KMS-11 (cell line): ENCODE measurements at regions not wholly inside any gene's neighbourhood (a gene's known extent, or its start where the extent isn't known, plus 50 kb on each side); places are given as distances from the start of the nearest gene placed in this dataset.

Experiments used
- H2AFZ ChIP-seq: fragments of 200-600 bp; sonication (generic); 2 replicates; pipeline ENCODE4 v1.6.1; 2016; ENCODE audit warnings: antibody characterized with exemption, mixed run types, low read depth
- H3K27ac ChIP-seq: fragments of 200-600 bp; sonication (generic); 2 replicates; pipeline ENCODE4 v1.6.1; 2016; ENCODE audit warnings: mild to moderate bottlenecking, mixed run types
- H3K27me3 ChIP-seq: fragments of 200-600 bp; sonication (generic); 2 replicates; pipeline ENCODE4 v1.6.1; 2017; ENCODE audit warnings: mild to moderate bottlenecking, low read depth, mixed run types, moderate library complexity; ENCODE audit not compliant: insufficient read depth
- H3K36me3 ChIP-seq: fragments of 200-600 bp; sonication (generic); 2 replicates; pipeline ENCODE4 v1.6.1; 2017; ENCODE audit warnings: mild to moderate bottlenecking, mixed run types; ENCODE audit not compliant: insufficient read depth
- H3K4me1 ChIP-seq: fragments of 200-600 bp; sonication (generic); 2 replicates; pipeline ENCODE4 v1.6.1; 2016; ENCODE audit warnings: mild to moderate bottlenecking, low read depth, mixed run types; ENCODE audit not compliant: poor library complexity, severe bottlenecking
- H3K4me2 ChIP-seq: fragments of 200-600 bp; sonication (generic); 2 replicates; pipeline ENCODE4 v1.7.0; 2016; ENCODE audit warnings: mild to moderate bottlenecking, mixed run types
- H3K4me3 ChIP-seq: fragments of 200-600 bp; sonication (generic); IDR thresholded peaks from 2 replicates; pipeline ENCODE4 v1.6.1; 2017; ENCODE audit warnings: low read depth, low read length, mixed read lengths; ENCODE audit not compliant: insufficient read depth
- H3K79me2 ChIP-seq: fragments of 200-600 bp; sonication (generic); 2 replicates; pipeline ENCODE4 v1.6.1; 2016; ENCODE audit warnings: low read depth, mixed run types; ENCODE audit not compliant: insufficient read depth
- H3K9ac ChIP-seq: fragments of 200-600 bp; sonication (generic); 2 replicates; pipeline ENCODE4 v1.6.1; 2016; ENCODE audit warnings: mild to moderate bottlenecking, mixed run types
- H4K20me1 ChIP-seq: fragments of 200-600 bp; sonication (generic); 2 replicates; pipeline ENCODE4 v1.6.1; 2016; ENCODE audit warnings: mild to moderate bottlenecking, mixed run types; ENCODE audit not compliant: insufficient read depth
- CTCF ChIP-seq: fragments of 200-600 bp; sonication (generic); conservative IDR thresholded peaks from 2 replicates; pipeline ENCODE4 v1.6.1; 2017; ENCODE audit warnings: low read depth, mild to moderate bottlenecking, antibody characterized with exemption, low read length, moderate library complexity, mixed read lengths

- Histone ChIP-seq H2AFZ (no peak overlapping the region), H3K4me1 (no peaks in the 10 kb centered on the region), H3K4me2 (no peak overlapping the region), H3K9ac (no peak overlapping the region), H4K20me1 (no peaks in the 10 kb centered on the region), H3K36me3 (no peaks in the 10 kb centered on the region), H3K27me3 (no peaks in the 10 kb centered on the region), H3K79me2 (no peaks in the 10 kb centered on the region), H3K4me3 (no peak overlapping the region), H3K27ac (no peak overlapping the region)
- no peak for TF ChIP-seq CTCF
Observed at GRCh38 chr16:9183682-9184353, 92.4 kb downstream of the HAPSTR1 start.

- Histone ChIP-seq H3K79me2 (no peaks in the 10 kb centered on the region), H3K27me3 (no peaks in the 10 kb centered on the region), H2AFZ (no peak overlapping the region), H3K4me3 (no peak overlapping the region), H3K36me3 (no peaks in the 10 kb centered on the region), H4K20me1 (no peaks in the 10 kb centered on the region), H3K9ac (no peak overlapping the region), H3K4me2 (no peak overlapping the region), H3K4me1 (no peaks in the 10 kb centered on the region), H3K27ac (no peak overlapping the region)
- no peak for TF ChIP-seq CTCF
Observed at GRCh38 chr16:9184354-9184690, 92.9 kb downstream of the HAPSTR1 start.

- Histone ChIP-seq H4K20me1 (no peaks in the 10 kb centered on the region), H3K9ac (no peak overlapping the region), H2AFZ (no peak overlapping the region), H3K4me3 (no peak overlapping the region), H3K27ac (no peak overlapping the region), H3K4me2 (no peak overlapping the region), H3K27me3 (no peaks in the 10 kb centered on the region), H3K79me2 (no peaks in the 10 kb centered on the region), H3K36me3 (no peaks in the 10 kb centered on the region), H3K4me1 (no peaks in the 10 kb centered on the region)
- TF ChIP-seq CTCF = no peak
Observed at GRCh38 chr16:9185381-9185780, 93.9 kb downstream of the HAPSTR1 start.

- no peaks in the 10 kb centered on the region for H4K20me1 ChIP-seq
- H3K4me2 ChIP-seq = no peak overlapping the region
- no peak overlapping the region for H3K27ac ChIP-seq
- H3K9ac ChIP-seq = no peak overlapping the region
- no peaks in the 10 kb centered on the region for H3K79me2 ChIP-seq
- TF ChIP-seq CTCF = no peak
- H3K36me3 ChIP-seq = no peaks in the 10 kb centered on the region
- no peak overlapping the region for H3K4me3 ChIP-seq
- no peaks in the 10 kb centered on the region for H3K27me3 ChIP-seq
- no peak overlapping the region for H2AFZ ChIP-seq
- no peaks in the 10 kb centered on the region for H3K4me1 ChIP-seq
Observed at GRCh38 chr16:9186061-9186460, 94.6 kb downstream of the HAPSTR1 start.
